ENCODE measurements at regions not wholly inside any gene's neighbourhood (a gene's known extent, or its start where the extent isn't known, plus 50 kb on each side); places are given as distances from the start of the nearest gene placed in this dataset.
"Not testable (repeated sequence)": the region's sequence is repeated elsewhere in the genome, so short reads cannot be mapped to it uniquely, and the experiment has no call there.

GRCh38 chr11:89545691-89546090 lies 54.5 kb upstream of the NOX4 start:
- DNase-seq (ENCODE audit: low spot score) = no peak
- intact Hi-C loops (cut with DNase I) = no loop called here

- intact Hi-C loops (cut with DNase I); DNase-seq (ENCODE audit: low spot score): not testable (repeated sequence)
Observed at GRCh38 chr11:89555781-89556180, 64.6 kb upstream of the NOX4 start.

- DNase-seq (ENCODE audit: low spot score); intact Hi-C loops (cut with DNase I): not testable (repeated sequence)
Observed at GRCh38 chr11:89556731-89557707, 65.8 kb upstream of the NOX4 start.

GRCh38 chr11:89560598-89560997 lies 69.4 kb upstream of the NOX4 start:
- not testable (repeated sequence) for DNase-seq (ENCODE audit: low spot score)

GRCh38 chr11:89562731-89563130 lies 71.6 kb upstream of the NOX4 start:
- DNase-seq (ENCODE audit: low spot score); intact Hi-C loops (cut with DNase I): not testable (repeated sequence)

More at GRCh38 chr11:89560598-89560997, 69.4 kb upstream of the NOX4 start:
- intact Hi-C loops (cut with DNase I) = not testable (repeated sequence)

GRCh38 chr11:89566972-89567371 lies 75.8 kb upstream of the NOX4 start:
- no peak for DNase-seq (ENCODE audit: low spot score)
- intact Hi-C loops (cut with DNase I) = no loop called here

- intact Hi-C loops (cut with DNase I) = not testable (repeated sequence)
Observed at GRCh38 chr11:89569387-89569786, 78.2 kb upstream of the NOX4 start.

GRCh38 chr11:89571706-89572105 lies 80.5 kb upstream of the NOX4 start:
- intact Hi-C loops (cut with DNase I); DNase-seq (ENCODE audit: low spot score): not testable (repeated sequence)

More at GRCh38 chr11:89569387-89569786, 78.2 kb upstream of the NOX4 start:
- not testable (repeated sequence) for DNase-seq (ENCODE audit: low spot score)

GRCh38 chr11:89575846-89576245 lies 84.7 kb upstream of the NOX4 start:
- intact Hi-C loops (cut with DNase I); DNase-seq (ENCODE audit: low spot score): not testable (repeated sequence)

- intact Hi-C loops (cut with DNase I); DNase-seq (ENCODE audit: low spot score): not testable (repeated sequence)
Observed at GRCh38 chr11:89577428-89577827, 86.3 kb upstream of the NOX4 start.

GRCh38 chr11:89583580-89583979 lies 92.4 kb upstream of the NOX4 start:
- no peak for DNase-seq (ENCODE audit: low spot score)
- intact Hi-C loops (cut with DNase I) = no loop called here

- DNase-seq (ENCODE audit: low spot score); intact Hi-C loops (cut with DNase I): not testable (repeated sequence)
Observed at GRCh38 chr11:89585046-89585445, 93.9 kb upstream of the NOX4 start.

GRCh38 chr11:89585471-89585870 lies 94.3 kb upstream of the NOX4 start:
- intact Hi-C loops (cut with DNase I); DNase-seq (ENCODE audit: low spot score): not testable (repeated sequence)

- DNase-seq (ENCODE audit: low spot score); intact Hi-C loops (cut with DNase I): not testable (repeated sequence)
Observed at GRCh38 chr11:89589413-89589812, 98.2 kb upstream of the NOX4 start.

GRCh38 chr11:89590008-89590632 lies 98.9 kb upstream of the NOX4 start:
- intact Hi-C loops (cut with DNase I); DNase-seq (ENCODE audit: low spot score): not testable (repeated sequence)

- intact Hi-C loops (cut with DNase I); DNase-seq (ENCODE audit: low spot score): not testable (repeated sequence)
Observed at GRCh38 chr11:89601263-89601662, 108.8 kb upstream of the TRIM77 start.

- no peak for DNase-seq (ENCODE audit: low spot score)
- intact Hi-C loops (cut with DNase I) = no loop called here
Observed at GRCh38 chr11:89604281-89604680, 105.8 kb upstream of the TRIM77 start.

GRCh38 chr11:89606845-89607244 lies 103.3 kb upstream of the TRIM77 start:
- intact Hi-C loops (cut with DNase I) = not testable (repeated sequence)

GRCh38 chr11:89607497-89607896 lies 102.6 kb upstream of the TRIM77 start:
- DNase-seq (ENCODE audit: low spot score); intact Hi-C loops (cut with DNase I): not testable (repeated sequence)

More at GRCh38 chr11:89606845-89607244, 103.3 kb upstream of the TRIM77 start:
- DNase-seq (ENCODE audit: low spot score) = not testable (repeated sequence)

GRCh38 chr11:89608234-89608966 lies 101.7 kb upstream of the TRIM77 start:
- intact Hi-C loops (cut with DNase I) = no loop called here
- peak; percentile 57 for DNase-seq (ENCODE audit: low spot score)

All from cardiac septum (tissue), 1 donor.